ENCODE measurements at regions not wholly inside any gene's neighbourhood (a gene's known extent, or its start where the extent isn't known, plus 50 kb on each side); places are given as distances from the start of the nearest gene placed in this dataset.
A peak's percentile ranks its signal among the peaks of the same experiment; 100 is the strongest.

DNA sequence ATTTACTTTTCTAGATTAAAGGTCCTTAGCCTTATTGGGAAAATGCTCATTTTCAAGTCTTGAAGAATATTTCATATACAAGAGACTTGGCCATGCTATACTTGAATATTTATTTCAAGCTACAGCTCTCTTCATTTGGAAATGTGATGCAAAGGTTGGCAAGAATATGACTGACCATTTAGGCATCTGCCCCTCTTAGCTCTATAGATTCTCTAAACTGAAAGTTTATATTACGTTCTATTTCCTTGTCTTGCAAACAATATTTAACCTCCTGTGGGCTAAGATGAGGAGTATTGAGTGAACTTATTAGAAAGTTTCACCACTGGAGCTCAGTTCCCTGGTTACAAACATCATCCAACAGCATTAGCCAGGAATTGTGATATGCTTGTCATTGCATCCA is 593.1 kb downstream of the MAT2B start:
- no peak for TF ChIP-seq CTCF (IDR thresholded peaks at IDR 0.05; ENCODE audit: unreplicated experiment)
- Mint-ChIP-seq H3K9me3 (ENCODE audit: low read depth) (no peaks in the 10 kb centered on the region), H3K27ac (no peak overlapping the region), H3K36me3 (ENCODE audit: insufficient read depth) (no peaks in the 10 kb centered on the region), H3K27me3 (no peaks in the 10 kb centered on the region), H3K4me3 (ENCODE audit: low read depth) (no peak overlapping the region), H3K4me1 (ENCODE audit: low read depth) (peaks cover 12% of the 10 kb centered on the region)
- DNase-seq (ENCODE audit: low spot score, unreplicated experiment), result no peak

DNA sequence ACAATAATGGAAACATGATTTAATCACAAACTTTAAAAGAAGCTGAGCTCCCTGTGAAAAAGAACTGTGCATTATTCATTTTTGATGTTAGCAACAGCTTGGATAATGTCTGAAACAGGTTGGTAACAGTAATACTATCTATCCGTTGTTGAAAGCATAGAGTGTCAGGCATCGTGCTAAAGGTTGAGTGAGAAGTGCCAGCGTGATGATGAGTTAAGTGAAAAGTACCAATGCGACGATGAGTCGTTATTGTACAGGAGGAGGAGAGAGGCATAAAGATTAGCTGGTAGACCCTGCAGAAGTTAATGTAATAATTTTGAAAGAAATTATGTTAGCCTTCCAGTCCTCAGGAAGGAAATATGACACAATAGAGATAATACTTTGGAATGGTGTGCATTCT is 593.6 kb downstream of the MAT2B start:
- Mint-ChIP-seq H3K27me3 (no peaks in the 10 kb centered on the region), H3K4me3 (ENCODE audit: low read depth) (no peak overlapping the region), H3K4me1 (ENCODE audit: low read depth) (peaks cover 12% of the 10 kb centered on the region), H3K27ac (no peak overlapping the region), H3K9me3 (ENCODE audit: low read depth) (no peaks in the 10 kb centered on the region), H3K36me3 (ENCODE audit: insufficient read depth) (no peaks in the 10 kb centered on the region)
- TF ChIP-seq CTCF (IDR thresholded peaks at IDR 0.05; ENCODE audit: unreplicated experiment), result no peak
- DNase-seq (ENCODE audit: low spot score, unreplicated experiment), result no peak

DNA sequence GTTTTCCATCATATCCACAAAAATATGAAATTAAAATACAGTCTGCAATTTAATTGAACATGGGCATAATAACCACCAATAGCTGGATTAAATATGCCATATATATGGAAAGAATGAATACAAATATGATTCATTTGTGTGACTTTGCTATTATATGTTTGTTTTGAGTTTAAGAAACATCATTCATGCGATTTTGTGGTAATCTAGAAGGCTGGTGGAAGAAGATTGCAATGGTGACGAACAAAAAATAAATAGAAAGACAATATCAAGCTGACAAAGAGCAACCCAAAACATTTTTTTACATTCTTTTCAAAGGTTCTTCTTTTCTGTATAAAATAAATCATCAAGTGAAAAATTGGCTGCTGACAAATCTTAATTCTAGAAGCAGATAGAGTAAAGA is 610.0 kb downstream of the MAT2B start:
- Mint-ChIP-seq H3K4me1 (ENCODE audit: low read depth) (peaks cover 5% of the 10 kb centered on the region), H3K27ac (no peak overlapping the region), H3K27me3 (no peaks in the 10 kb centered on the region), H3K36me3 (ENCODE audit: insufficient read depth) (peaks cover 1% of the 10 kb centered on the region), H3K9me3 (ENCODE audit: low read depth) (peaks cover 8% of the 10 kb centered on the region), H3K4me3 (ENCODE audit: low read depth) (no peak overlapping the region)
- no peak for TF ChIP-seq CTCF (IDR thresholded peaks at IDR 0.05; ENCODE audit: unreplicated experiment)
- no peak for DNase-seq (ENCODE audit: low spot score, unreplicated experiment)

DNA sequence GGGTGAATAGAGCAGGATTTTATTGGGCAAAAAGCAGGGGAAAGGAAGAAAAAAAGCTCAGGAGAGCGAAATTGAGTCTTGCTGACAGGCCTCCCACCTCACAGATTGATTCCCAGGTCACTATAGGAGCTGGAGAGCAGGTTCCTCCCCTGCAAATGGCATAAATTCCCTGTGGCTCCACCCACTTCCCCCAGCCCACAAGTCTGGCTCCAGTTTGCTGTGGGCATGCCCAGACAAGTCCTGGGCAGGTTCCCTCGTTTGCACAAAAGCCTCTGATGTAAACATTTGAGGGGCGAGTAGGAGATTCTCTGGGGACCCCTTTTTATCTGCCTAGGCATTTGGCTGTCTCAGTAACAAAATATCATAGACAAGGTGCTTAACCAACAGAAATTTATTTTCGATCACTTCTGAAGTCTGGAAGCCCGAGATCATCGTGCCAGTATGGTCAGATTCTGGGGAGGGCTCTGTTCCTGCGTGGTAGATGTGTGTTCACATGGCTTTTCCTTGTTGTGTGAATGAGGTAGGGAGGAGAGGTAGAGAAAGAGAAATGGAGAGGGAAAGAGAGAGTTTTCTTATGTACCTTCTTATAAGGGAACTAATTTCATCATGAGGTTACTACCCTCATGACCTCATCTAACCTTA is 614.5 kb downstream of the MAT2B start:
- peak overlapping the region; percentile 10 for H3K27ac Mint-ChIP-seq
- H3K4me3 Mint-ChIP-seq (ENCODE audit: low read depth), result no peak overlapping the region
- no peaks in the 10 kb centered on the region for H3K27me3 Mint-ChIP-seq
- no peak for TF ChIP-seq CTCF (IDR thresholded peaks at IDR 0.05; ENCODE audit: unreplicated experiment)
- DNase-seq (ENCODE audit: low spot score, unreplicated experiment), result no peak
- H3K36me3 Mint-ChIP-seq (ENCODE audit: insufficient read depth), result peaks cover 4% of the 10 kb centered on the region
- H3K9me3 Mint-ChIP-seq (ENCODE audit: low read depth), result peaks cover 21% of the 10 kb centered on the region
- H3K4me1 Mint-ChIP-seq (ENCODE audit: low read depth), result peaks cover 5% of the 10 kb centered on the region

DNA sequence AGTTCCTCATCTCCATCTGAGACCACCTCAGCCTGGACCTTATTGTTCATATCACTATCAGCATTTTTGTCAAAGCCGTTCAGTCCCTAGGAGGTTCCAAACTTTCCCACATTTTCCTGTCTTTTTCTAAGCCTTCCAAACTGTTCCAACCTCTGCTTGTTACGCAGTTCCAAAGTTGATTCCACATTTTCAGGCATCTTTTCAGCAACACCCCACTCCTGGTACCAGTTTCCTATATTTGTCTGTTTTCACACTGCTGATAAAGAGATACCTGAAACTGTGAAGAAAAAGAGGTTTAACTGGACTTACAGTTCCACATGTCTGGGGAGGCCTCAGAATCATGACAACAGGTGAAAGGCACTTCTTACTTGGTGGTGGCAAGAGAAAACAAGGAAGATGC is 622.1 kb downstream of the MAT2B start:
- Mint-ChIP-seq H3K36me3 (ENCODE audit: insufficient read depth) (peaks cover 6% of the 10 kb centered on the region), H3K27me3 (no peaks in the 10 kb centered on the region), H3K4me1 (ENCODE audit: low read depth) (no peaks in the 10 kb centered on the region), H3K27ac (no peak overlapping the region), H3K9me3 (ENCODE audit: low read depth) (peaks cover 41% of the 10 kb centered on the region), H3K4me3 (ENCODE audit: low read depth) (no peak overlapping the region)
- no peak for DNase-seq (ENCODE audit: low spot score, unreplicated experiment)
- no peak for TF ChIP-seq CTCF (IDR thresholded peaks at IDR 0.05; ENCODE audit: unreplicated experiment)
